ENCODE measurements at regions not wholly inside any gene's neighbourhood (a gene's known extent, or its start where the extent isn't known, plus 50 kb on each side); places are given as distances from the start of the nearest gene placed in this dataset.

GRCh38 chr3:15860014-15860934 is 62.5 kb upstream of the ANKRD28 start:
- peak overlapping the region; percentile 90 to 96 (median 92) for H3K27ac ChIP-seq
- no peak for TF ChIP-seq EP300 (IDR thresholded peaks at IDR 0.05; ENCODE audit: low read depth)
- no peak for TF ChIP-seq CTCF (IDR thresholded peaks at IDR 0.05)
- TF ChIP-seq POLR2A (IDR thresholded peaks at IDR 0.05): no peak
- no peak for TF ChIP-seq POLR2AphosphoS5 (IDR thresholded peaks at IDR 0.05)
- DNase-seq: peak; percentile 46
- no peaks in the 10 kb centered on the region for H3K9me3 ChIP-seq
- H3K4me3 ChIP-seq: peak overlapping the region; percentile 66 to 98 (median 95)
- in situ Hi-C loops (cut with MboI; ENCODE audit: low pct_ligation_motif_present in 1 of 4, low pct_unique_long_range_greater_than_20kb in 1 of 4, low sequenced_read_pairs in 3 of 4) (no loop called here), intact Hi-C loops (cut with DNase I; ENCODE audit: low total_unique reads) (no loop called here)
- H3K36me3 ChIP-seq: no peaks in the 10 kb centered on the region
- H3K4me1 ChIP-seq: peaks cover 0 to 19% (median 10%) of the 10 kb centered on the region in 4 donors
- 0 to 3% methylated on average over 17 to 49 of the region's 55 CpGs for WGBS, 2 donors (ENCODE audit: low coverage in 1 of 2)
- H3K27me3 ChIP-seq: no peaks in the 10 kb centered on the region

GRCh38 chr3:15861163-15861562 is 63.4 kb upstream of the ANKRD28 start:
- TF ChIP-seq POLR2A (IDR thresholded peaks at IDR 0.05): no peak
- no peak for TF ChIP-seq CTCF (IDR thresholded peaks at IDR 0.05)
- TF ChIP-seq EP300 (IDR thresholded peaks at IDR 0.05; ENCODE audit: low read depth): no peak
- TF ChIP-seq POLR2AphosphoS5 (IDR thresholded peaks at IDR 0.05): no peak
- 47 to 54% methylated on average over 4 of the region's 4 CpGs for WGBS, 2 donors (ENCODE audit: low coverage in 1 of 2)
- H3K4me1 ChIP-seq: peaks cover 0 to 19% (median 10%) of the 10 kb centered on the region in 4 donors
- no peaks in the 10 kb centered on the region for H3K9me3 ChIP-seq
- no peak overlapping the region for H3K4me3 ChIP-seq
- in situ Hi-C loops (cut with MboI; ENCODE audit: low pct_ligation_motif_present in 1 of 4, low pct_unique_long_range_greater_than_20kb in 1 of 4, low sequenced_read_pairs in 3 of 4) (no loop called here), intact Hi-C loops (cut with DNase I; ENCODE audit: low total_unique reads) (no loop called here)
- DNase-seq: no peak
- no peak overlapping the region for H3K27ac ChIP-seq
- no peaks in the 10 kb centered on the region for H3K27me3 ChIP-seq
- no peaks in the 10 kb centered on the region for H3K36me3 ChIP-seq

- no peaks in the 10 kb centered on the region for H3K9me3 ChIP-seq
- no peaks in the 10 kb centered on the region for H3K36me3 ChIP-seq
- TF ChIP-seq POLR2AphosphoS5 (IDR thresholded peaks at IDR 0.05) (no peak), EP300 (IDR thresholded peaks at IDR 0.05; ENCODE audit: low read depth) (no peak), POLR2A (IDR thresholded peaks at IDR 0.05) (no peak), CTCF (IDR thresholded peaks at IDR 0.05) (no peak)
- H3K27ac ChIP-seq: no peak overlapping the region
- H3K4me3 ChIP-seq: no peak overlapping the region
- no peaks in the 10 kb centered on the region for H3K27me3 ChIP-seq
- DNase-seq: no peak
- in situ Hi-C loops (cut with MboI; ENCODE audit: low pct_ligation_motif_present in 1 of 4, low pct_unique_long_range_greater_than_20kb in 1 of 4, low sequenced_read_pairs in 3 of 4) (no loop called here), intact Hi-C loops (cut with DNase I; ENCODE audit: low total_unique reads) (no loop called here)
- 60 to 81% methylated on average over 1 of the region's 1 CpG for WGBS, 2 donors (ENCODE audit: low coverage in 1 of 2)
- H3K4me1 ChIP-seq: no peaks in the 10 kb centered on the region
Observed at GRCh38 chr3:15872807-15873206, 75.0 kb upstream of the ANKRD28 start.

- Histone ChIP-seq H3K4me3 (no peak overlapping the region), H3K4me1 (no peaks in the 10 kb centered on the region), H3K9me3 (no peaks in the 10 kb centered on the region), H3K36me3 (no peaks in the 10 kb centered on the region), H3K27me3 (no peaks in the 10 kb centered on the region), H3K27ac (no peak overlapping the region)
- intact Hi-C loops (cut with DNase I; ENCODE audit: low total_unique reads): no loop called here
- no peak for DNase-seq
- TF ChIP-seq EP300 (IDR thresholded peaks at IDR 0.05; ENCODE audit: low read depth): no peak
- no peak for TF ChIP-seq CTCF (IDR thresholded peaks at IDR 0.05)
- no peak for TF ChIP-seq POLR2A (IDR thresholded peaks at IDR 0.05)
- TF ChIP-seq POLR2AphosphoS5 (IDR thresholded peaks at IDR 0.05): no peak
- in situ Hi-C loops (cut with MboI; ENCODE audit: low pct_ligation_motif_present in 1 of 4, low pct_unique_long_range_greater_than_20kb in 1 of 4, low sequenced_read_pairs in 3 of 4): no loop called here
- 56 to 63% methylated on average over 4 of the region's 4 CpGs for WGBS, 2 donors (ENCODE audit: low coverage in 1 of 2)
Observed at GRCh38 chr3:15873415-15873814, 75.6 kb upstream of the ANKRD28 start.

Measured in transverse colon (tissue), 4 donors.